MV-4-11 (cell line): ENCODE measurements at regions not wholly inside any gene's neighbourhood (a gene's known extent, or its start where the extent isn't known, plus 50 kb on each side); places are given as distances from the start of the nearest gene placed in this dataset.
A peak's percentile ranks its signal among the peaks of the same experiment; 100 is the strongest.

Experiments
- DNase-seq: peaks from one replicate; lab custom pipeline; 2025; lab: John Stamatoyannopoulos, UW

DNA sequence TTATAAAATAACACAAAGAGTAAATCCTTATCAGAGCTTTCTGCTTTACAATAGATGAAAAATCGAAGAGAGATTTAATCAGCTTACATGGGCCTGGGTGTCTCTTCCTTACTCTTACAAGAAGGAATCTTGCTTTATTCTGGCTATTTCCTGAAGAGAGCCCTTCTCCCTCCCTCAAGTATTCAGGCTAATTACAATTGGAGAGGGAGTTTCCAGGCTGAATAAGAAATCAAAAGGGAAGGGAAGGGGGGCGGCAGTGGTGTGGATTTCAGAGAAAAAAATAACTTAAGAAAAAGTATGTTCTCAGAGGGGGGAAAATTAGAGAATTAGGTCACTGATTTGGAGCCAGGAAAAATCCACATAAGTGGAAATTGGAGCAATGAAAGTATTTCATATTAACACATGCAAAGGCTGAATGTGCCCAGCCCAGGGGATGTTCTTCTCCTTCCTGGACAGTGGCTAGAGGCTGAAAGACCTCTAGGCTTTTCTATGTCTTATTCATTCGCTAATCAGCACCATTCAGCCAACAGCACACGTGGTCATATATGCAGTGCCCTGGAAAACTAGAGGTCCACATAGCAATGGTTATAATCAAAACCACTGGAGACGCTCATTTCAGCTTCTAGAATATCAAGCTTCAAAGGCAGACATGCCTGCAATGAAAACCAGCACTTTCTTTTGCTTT is 158.9 kb upstream of the BTG1 start:
- no peak for DNase-seq

DNA sequence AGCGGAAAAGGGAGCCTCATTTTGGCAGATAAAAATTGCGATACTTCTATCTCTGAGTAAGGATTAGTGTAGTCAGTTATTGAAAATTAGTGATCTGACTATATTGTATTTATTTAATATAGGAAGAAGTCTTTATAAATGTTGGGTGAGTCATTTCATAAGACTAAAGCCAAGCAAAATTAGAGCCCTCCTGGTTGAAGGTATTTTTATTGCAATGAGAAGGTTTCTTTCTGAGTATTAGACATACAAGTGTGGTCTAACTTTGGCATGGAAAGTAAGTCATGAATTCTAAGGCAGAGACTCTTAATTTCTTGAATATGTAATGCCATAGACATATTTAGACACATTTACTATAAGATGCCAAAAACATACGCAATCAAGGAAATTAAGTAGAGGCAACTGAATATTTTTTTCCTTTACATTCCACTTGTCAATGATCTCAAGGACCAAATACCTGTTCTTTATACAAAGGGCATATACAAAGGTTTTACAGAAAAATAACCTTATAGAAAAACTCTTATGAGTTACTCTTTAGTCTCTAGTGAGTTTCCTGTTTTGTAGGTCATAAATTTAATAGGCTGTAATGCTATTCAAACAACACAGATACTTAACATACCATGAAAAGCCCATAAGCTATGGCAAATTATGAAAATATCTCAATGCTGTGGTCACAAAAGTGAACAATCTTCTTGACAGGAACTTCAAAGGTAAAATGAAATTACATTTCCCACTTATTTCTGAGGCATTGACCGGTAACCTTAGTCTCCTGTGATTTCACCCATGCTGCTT is 156.6 kb upstream of the BTG1 start:
- DNase-seq = no peak

DNA sequence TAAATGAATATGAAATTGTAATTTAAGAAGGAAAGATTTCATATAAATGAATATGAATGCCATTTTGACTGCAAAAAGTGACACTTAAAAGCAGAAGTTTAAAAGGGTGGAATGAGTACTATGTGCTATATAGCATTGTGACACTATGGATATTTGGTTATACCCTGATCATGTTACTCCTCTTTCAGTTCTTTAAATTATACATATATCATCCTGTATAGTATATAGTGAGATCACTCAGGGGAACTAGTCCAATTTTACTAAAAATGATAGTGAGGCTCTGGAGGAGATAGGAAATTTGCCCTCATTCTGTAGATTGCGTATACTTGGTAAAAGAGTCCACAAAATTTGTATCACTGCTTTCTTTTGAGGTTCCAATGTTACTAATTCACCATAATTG is 155.7 kb upstream of the BTG1 start:
- peak; percentile 81 for DNase-seq

DNA sequence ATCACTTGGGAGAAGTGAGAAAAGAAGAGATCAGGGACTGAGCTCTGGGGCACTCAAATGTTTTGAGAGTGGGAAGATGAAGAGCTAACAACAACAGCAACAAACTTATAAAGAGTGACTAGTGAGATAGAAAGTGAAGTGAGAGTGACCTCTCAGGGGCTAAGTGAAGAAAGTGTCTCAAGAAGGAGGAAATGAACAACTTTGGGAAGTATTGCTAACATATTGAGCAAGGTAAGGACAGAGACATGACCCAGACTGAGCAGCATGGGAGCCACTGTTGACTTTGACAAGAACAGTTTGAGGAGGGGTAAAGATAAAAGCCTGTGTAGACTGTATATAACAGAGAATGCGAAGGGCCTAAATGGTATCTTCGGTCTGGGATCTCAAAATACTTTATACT is 155.1 kb upstream of the BTG1 start:
- DNase-seq = peak; percentile 89

GRCh38 chr12:92299744-92300143 is 154.1 kb upstream of the BTG1 start:
- DNase-seq = no peak

GRCh38 chr12:92299344-92299743 is 153.7 kb upstream of the BTG1 start:
- no peak for DNase-seq

GRCh38 chr12:92297932-92298696 is 152.5 kb upstream of the BTG1 start:
- peak; percentile 83 for DNase-seq

DNA sequence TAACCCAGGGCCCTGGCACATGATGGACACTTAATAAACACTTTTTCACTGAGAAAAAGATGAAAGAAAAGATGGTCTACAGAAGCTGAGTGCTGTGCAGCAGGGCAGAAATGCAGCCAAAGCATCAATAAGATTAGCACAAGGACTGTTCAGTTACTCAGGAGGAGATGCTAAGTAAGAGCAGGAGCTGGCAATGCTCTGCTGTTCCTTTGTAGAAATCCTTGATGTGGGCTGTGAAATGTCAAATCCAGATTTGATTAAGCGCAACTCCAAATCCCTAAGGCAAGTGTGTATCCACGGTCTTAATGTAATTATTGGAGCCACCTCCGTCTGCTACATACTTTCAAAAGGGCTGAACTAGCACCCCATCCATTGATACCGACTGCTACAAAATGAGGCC is 151.8 kb upstream of the BTG1 start:
- no peak for DNase-seq

DNA sequence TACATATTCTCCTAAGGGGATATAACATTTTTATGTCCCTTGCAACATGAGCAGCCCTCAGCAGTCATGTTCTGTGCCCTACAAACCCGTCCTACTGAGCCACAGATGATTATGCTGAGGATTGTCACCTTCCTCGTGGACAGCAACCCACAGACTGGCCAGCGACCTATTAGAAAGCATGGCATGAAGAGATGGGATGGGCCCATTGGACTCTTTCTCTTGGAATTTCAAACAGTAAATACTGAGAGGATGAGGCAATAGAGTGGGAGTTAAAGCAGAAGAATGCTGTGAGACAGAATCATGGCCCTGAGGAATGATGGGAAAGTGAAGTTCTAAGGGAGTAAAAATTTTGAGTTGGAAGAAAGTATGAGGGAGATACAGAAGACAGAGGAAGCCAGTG is 149.9 kb upstream of the BTG1 start:
- DNase-seq = no peak

DNA sequence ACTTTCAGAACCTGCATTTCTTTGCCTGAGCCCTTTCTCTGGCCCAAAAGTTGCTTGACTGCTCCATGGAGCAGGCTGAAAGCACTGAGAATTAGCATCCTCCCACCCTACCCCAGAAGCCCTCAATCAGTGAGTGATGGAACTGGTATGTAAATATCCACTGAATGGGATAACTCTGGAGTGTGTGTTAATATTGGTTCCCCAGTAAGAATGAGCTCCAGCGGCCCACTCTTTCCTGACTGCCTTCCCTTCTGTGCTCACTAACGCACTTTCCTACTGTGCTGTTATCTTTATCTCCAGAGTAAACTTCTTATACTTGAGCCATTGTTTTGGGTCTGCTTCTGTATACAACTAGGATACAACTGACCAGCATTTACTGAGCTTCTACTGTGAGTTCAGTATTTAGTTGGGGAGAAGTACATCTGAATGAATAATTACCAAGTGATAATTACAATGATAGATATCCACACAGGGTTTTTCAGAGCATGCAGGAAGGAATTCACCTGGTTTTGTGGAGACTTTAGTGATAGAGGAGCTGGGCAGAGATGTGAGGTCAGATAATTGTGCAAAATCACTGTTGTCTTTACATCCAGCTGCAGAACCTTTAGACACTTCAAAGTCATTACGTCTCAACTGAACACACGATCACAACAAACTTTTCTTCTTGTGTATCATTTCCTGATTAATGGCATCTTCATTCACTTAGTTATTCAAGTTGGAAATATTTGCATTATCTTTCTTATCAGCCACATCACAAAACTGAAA is 149.2 kb upstream of the BTG1 start:
- DNase-seq = no peak

DNA sequence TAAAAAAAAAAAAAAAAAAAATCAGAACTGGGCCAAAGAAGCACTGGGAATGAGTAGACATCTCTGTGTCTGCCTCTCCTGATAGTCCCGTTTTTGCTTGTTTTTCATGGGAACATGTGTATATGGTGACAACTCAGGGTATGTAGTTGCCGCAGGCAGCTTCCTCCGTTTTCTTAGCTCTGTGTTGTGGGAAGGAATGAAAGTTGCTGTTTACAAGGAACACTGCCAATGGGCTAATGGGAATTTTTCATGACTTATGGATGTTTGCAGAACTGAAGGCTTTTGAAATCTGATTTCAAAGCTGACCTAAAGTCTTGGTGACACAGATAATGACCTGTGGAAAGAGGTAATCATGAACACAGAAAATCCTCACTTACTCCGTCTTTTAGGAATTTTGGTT is 146.4 kb upstream of the BTG1 start:
- no peak for DNase-seq

GRCh38 chr12:92290886-92291285 is 145.2 kb upstream of the BTG1 start:
- DNase-seq = no peak

DNA sequence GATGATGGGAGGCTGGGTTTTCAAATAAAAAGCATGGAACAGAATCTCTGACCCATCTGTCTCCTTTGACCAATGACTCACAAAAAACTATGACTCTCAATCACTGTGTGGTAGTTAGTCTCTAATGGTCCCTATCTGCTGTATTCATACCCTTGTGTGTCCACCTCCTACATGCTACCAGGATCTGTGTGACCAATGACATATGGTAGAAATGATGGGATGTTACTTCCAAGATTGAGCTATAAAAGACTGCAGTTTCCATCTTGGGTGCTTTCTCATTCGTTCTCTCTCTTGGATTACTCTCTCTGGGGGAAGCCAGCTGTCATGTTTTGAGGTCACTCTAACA is 144.7 kb upstream of the BTG1 start:
- no peak for DNase-seq

- DNase-seq = no peak
Observed at GRCh38 chr12:92289629-92290349, 144.1 kb upstream of the BTG1 start.

GRCh38 chr12:92288561-92288960 is 142.9 kb upstream of the BTG1 start:
- DNase-seq = no peak

GRCh38 chr12:92278378-92278828 is 132.8 kb upstream of the BTG1 start:
- no peak for DNase-seq

DNA sequence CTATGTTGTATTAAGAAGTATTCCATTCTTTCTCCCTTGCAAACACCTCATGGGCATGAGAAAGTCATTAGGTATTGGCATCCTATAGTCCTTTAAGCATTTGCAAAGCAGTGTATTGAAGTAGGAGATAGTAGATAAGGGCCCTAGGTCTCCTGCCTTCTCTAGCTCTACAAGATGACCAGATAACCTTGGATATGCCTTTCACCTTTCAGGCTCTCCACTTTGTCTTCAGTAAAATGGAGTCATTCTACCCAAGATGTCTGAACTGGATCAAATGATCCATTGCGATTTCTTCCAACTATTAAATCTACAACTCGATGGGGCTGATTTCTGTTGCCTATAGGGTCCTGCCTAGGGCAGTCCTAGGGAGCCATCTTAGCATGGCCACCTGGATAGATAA is 132.1 kb upstream of the BTG1 start:
- no peak for DNase-seq

GRCh38 chr12:92276276-92276675 is 130.6 kb upstream of the BTG1 start:
- no peak for DNase-seq

DNA sequence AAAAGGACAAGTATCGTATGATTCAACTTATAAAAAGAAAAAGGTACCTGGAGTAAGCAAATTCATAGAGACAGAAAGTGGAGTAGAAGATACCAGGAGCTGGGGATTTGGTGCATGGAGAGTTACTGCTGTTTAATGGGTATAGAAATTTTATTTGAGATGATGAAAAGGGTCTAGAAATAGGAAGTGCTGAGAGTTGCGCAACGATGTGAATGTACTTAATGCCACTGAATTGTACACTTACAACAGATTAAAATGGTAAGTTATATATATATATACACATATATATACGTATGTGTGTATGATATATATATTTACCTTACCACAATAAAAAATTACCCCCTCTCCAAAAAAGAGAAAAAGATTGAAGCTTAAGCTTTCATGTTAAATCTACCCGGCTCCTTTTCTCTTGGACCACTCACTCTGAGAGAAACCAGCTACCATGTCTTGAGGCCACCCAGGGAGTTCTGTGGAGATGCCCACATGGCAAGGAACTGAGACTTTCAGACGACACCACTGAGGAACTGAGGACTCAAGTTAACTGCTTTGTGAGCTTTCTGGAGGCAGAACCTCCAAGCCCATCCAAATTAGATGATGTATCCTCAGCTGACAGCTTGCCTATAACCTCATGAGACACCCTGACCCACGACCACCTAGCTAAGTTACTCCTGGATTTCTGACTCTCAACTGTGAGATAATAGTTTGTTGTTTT is 130.0 kb upstream of the BTG1 start:
- peak; percentile 53 for DNase-seq

DNA sequence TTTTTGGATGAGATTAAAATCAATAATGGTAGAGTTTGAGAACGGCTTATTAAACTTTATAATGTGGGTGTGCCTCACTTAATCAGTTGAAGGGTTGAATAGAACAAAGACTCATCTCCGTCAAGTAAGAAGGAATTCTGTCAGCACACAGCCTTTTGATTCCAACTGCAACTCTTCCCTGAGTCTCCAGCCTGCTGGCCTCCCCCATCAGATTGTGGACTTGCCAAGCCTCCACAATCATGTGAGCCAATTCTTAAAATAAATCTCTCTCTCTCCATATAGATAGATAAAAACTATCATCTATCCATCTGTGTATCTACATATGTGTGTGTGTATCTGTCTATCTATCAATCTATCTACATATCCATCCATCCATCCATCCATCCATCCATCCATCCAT is 127.4 kb upstream of the BTG1 start:
- DNase-seq = no peak
